Left colon (tissue), 2 donors: ENCODE measurements at regions not wholly inside any gene's neighbourhood (a gene's known extent, or its start where the extent isn't known, plus 50 kb on each side); places are given as distances from the start of the nearest gene placed in this dataset.

Experiments used
- ATAC-seq: fragments of 200-7000 bp; cut with Tn5 transposase; one replicate; pipeline ENCODE4 v1.9.1; 2020; ENCODE audit warnings: mild to moderate bottlenecking, moderate library complexity
- DNase-seq, 2 donors: peaks; one replicate each; pipeline ENCODE4 v3.0.0-alpha.2; 2020
- intact Hi-C, 2 donors: fragments of 100-400 bp; cut with DNase I in 1 of 2; cut with micrococcal nuclease in 1 of 2; formaldehyde crosslinking; loops; one replicate each; pipeline versions ENCODE4 v1.11.2 to v1.14.0; 2022; cut with DNase I, micrococcal nuclease
- donor health status: DM: no; HTN: no; CAD: no.
- donor health status: DM: yes; HTN: yes; CAD: no.

GRCh38 chr3:106811376-106811775 is 565.9 kb upstream of the CCDC54 start:
- ATAC-seq (no peak), DNase-seq (no peak)
- intact Hi-C loops, result no loop called here

GRCh38 chr3:106813742-106814141 is 563.5 kb upstream of the CCDC54 start:
- intact Hi-C loops, result no loop called here
- DNase-seq, result no peak
- ATAC-seq, result no peak

DNA sequence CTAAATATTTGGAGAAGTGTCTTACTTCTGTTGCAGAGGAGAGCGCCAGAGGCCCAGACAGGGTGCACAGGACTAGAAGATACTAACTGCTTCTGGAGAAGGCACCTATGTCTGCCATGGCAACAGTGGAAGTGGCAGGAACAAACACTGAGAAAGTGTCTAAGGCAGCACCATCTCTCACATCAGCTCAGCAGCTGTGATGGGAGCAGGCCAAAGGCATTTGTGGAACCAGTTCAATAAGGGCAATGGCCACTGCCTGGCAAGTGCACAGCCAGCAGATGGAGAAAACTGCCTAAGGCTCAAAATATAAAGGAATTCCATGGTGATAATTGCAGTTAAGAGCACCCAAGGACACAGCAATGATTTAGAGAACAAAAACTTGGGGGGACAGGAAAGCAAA is 563.0 kb upstream of the CCDC54 start:
- intact Hi-C loops, result no loop called here
- ATAC-seq (no peak), DNase-seq (no peak)

GRCh38 chr3:106816838-106817237 is 560.4 kb upstream of the CCDC54 start:
- no peak for DNase-seq
- intact Hi-C loops, result no loop called here
- ATAC-seq, result no peak

DNA sequence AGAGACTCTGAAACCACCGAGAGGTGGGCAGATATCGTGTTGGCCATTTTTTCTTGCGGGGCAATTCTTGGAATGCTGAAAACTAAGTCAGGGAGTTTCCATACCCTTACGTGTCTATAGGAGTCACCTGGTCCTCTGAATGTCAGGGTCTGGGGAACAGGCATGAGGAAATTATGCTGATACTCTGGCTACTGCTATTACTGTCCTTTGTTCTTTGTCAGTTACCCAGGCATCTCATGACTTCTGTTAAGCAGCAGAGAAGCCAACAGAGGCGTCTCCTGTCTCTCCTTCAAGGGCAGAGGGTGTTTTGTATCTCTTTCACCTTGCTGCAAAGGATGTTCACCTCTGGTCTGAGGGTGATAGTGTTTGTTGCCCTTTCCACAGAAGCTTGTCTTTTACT is 559.5 kb upstream of the CCDC54 start:
- DNase-seq (no peak), ATAC-seq (no peak)
- intact Hi-C loops, result no loop called here

- intact Hi-C loops, result no loop called here
- DNase-seq (no peak), ATAC-seq (no peak)
These were observed 557.8 kb upstream of the CCDC54 start for GRCh38 chr3:106819440-106819839.

GRCh38 chr3:106820726-106821362 is 556.4 kb upstream of the CCDC54 start:
- no peak for DNase-seq
- ATAC-seq, result no peak
- intact Hi-C loops, result no loop called here

DNA sequence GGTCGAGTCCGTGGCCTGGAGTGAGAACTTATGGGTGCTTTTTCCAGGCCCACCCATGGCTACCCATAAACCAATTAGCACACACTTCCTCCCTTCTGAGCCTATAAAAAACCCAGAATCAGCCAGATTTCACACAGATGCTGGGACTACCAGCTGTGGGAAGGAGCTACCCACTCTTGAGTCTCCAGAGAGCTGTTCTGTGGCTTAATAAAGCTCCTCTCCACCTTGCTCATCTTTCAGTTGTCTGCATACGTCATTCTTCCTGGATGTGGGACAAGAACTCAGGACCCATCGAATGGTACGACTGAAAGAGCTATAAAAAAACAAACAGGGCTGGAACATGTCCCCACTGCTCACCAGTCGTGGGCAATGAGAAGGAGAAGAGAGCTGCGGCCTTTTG is 555.4 kb upstream of the CCDC54 start:
- ATAC-seq, result no peak
- DNase-seq, result no peak
- intact Hi-C loops, result no loop called here

GRCh38 chr3:106822204-106822603 is 555.0 kb upstream of the CCDC54 start:
- intact Hi-C loops, result no loop called here
- ATAC-seq (no peak), DNase-seq (no peak)

DNA sequence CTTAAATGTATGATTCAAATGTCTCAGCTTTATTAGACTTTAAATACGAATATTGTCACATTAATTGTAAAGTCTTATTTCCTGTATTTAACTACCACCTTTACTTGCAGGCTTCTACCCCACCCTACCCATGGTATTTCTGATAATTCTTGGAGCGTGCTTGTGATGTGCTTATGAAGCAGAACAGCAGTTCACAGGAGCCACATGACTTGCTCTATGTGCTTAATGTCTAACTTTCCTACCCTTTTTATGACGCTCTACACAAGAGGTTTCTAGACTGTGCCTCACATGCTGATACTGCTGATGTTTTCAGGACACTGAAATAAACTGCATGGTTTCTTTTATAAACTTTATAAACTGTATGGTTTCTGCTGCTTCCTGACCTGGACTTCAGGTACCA is 553.5 kb upstream of the CCDC54 start:
- no peak for ATAC-seq
- no peak for DNase-seq
- intact Hi-C loops, result no loop called here

DNA sequence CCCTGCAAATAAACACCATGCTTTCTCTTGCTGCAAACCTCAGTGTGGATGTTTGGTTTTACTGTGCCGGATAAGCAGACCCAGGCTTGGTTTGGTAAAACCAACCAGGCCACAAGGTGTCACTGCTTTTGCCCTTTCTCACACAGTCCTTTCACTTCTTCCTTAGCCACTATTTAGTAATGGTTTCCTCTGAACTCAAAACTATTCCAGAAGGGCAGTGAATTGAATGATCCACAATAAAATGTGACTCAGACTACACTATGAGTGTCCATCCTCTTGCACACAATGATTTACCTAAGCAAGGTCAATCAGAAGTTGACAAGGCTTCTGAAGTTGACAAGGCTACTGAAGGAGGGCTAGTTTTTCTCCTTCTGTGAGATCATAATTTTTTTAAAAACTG is 552.4 kb upstream of the CCDC54 start:
- intact Hi-C loops, result no loop called here
- ATAC-seq (no peak), DNase-seq (no peak)

DNA sequence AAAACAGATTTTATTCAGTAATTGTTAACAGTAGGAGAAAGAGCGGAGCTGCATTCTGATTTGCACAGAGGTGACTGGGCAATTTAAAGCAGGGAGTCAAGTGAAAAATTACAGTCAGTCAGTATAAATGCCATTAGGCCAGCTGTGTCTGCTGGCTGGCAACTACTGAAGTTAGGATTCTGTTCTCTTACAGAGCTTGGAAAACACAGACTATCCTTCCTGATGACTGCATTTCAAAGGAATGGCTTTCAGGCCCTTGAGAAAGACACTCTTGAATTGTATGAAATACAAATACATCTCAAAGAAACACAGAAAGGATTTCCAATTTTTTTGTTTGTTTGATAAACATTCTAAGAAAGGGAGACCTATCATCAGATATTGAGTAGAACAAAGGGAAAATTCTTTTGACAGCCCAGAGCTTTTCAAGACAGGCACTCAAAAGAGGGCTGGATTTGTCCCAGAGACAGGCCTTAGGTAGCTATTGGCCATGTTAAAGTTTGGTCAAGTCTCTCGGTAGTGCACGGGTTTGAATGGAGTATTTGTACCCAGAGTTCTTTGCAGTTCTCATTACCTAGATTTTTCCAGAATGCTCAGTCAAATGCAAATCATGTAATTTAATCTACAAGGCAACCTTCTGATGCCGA is 551.2 kb upstream of the CCDC54 start:
- intact Hi-C loops, result no loop called here
- ATAC-seq, result no peak
- no peak for DNase-seq

DNA sequence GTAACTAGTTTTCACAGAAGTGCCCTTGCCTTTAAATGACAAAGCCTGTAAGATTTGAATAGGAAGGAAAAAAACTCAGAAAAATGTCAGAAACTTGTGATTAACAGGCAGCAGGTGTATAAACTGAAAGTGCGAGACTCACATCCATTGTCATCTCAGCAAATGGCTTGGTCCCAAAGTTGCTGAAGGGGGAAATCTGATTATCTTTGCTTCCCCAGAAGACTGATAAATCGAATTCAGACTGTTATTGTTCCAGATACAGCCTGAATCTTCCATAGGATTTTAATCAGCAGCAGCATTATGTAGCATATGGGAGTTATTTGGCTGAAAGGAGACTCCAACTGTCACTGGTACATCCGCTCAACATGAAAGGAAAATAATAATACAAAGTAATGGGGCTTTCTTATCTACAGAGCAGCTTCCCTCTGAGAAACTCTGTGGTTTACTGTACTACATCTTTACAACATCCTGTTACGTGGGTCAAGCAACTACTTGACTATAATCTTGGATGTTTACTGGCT is 550.4 kb upstream of the CCDC54 start:
- no peak for ATAC-seq
- no peak for DNase-seq
- intact Hi-C loops, result no loop called here

DNA sequence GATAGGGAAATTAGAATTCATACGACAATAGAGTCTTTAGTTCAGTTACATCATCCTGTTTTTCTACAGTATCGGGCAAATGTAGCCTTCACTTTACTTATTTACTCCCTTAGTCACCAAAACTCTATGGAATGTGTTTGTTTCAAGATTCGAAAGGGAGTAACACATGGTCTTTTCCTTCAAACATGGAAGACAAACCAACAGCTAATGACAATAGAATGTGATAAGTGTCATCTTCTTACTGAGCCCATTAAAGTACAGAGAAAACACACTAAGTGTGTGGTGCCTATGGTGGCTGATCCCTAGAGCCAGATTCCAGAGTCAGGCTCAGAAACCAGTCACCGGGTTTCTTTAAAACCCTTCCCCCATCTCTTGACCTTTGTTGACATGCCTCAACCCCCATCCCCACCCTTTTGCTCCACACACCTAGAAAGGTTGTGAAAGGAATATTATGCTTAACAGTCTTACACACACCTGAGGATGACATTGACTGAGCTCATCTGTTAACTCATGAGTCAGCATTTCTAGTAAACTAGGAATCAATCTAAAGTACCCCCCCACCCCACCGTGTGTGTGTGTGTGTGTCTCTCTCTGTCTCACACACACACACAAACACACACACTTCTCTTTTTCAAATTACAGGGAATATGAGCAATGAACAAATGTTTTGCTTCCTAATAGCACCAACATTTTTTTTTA is 549.6 kb upstream of the CCDC54 start:
- ATAC-seq (no peak), DNase-seq (no peak)
- intact Hi-C loops, result no loop called here

DNA sequence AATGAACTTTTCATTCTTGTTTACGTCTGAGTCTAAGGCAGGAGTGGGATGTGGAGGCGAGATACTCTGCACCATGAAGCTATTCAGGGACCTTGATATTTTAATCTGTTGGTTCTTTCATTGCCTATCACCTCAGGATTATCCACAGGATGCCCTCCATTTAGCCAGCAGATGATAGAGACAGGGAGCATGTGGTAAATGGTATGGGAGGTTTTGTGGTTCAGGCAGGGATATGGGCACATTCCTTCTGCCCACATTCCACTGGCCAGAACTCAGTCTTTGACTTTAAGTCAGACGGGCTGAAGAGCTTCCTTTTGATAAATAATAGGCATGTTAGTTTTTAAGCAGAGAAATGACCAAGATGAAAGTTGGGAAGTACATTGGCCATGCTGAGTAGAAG is 548.0 kb upstream of the CCDC54 start:
- intact Hi-C loops, result no loop called here

DNA sequence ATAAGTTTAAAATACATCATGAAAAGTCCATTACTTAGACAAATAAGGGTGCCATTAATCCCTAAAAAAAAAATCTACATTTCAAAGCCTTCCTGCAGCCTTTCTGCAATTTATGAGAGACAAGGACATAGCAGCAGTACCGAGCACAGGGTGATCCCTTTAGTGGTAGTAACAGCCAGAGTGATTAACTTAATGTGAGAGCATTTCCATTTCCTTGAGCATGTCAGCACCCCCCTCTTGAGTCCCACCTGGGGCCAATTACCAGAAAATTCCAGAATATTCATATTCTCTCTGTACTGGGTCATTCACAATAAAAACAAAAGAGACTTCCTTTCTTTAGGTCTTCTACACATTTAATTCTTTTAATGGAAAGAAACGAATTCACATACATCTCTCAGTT is 546.9 kb upstream of the CCDC54 start:
- DNase-seq (no peak), ATAC-seq (no peak)
- intact Hi-C loops, result no loop called here

More for the DNA sequence above, 548.0 kb upstream of the CCDC54 start:
- ATAC-seq, result no peak
- DNase-seq, result no peak

GRCh38 chr3:106836906-106837305 is 540.3 kb upstream of the CCDC54 start:
- intact Hi-C loops, result no loop called here
- DNase-seq (no peak), ATAC-seq (no peak)

- ATAC-seq (no peak), DNase-seq (no peak)
- intact Hi-C loops, result no loop called here
These were observed 539.6 kb upstream of the CCDC54 start for GRCh38 chr3:106837616-106838015.

GRCh38 chr3:106839576-106840280 is 537.5 kb upstream of the CCDC54 start:
- DNase-seq (no peak), ATAC-seq (no peak)
- intact Hi-C loops, result no loop called here

DNA sequence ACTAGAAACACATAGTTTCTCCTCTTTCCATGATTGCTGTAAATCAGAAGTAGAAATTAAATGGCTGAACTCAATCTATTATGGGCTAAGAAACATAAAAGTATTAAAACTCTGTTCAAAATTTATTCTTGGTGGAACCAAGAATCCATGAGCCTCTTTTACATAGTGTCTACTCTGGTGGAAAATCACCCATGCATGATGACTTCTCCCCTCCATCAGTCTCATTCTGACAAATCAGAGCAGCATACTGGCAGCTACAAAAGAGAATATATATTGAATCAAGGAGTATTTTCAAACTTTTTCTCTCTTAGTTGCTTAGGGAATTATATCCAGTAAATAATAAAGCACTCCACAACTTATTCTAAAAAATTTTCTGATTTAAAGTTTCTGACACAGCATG is 536.9 kb upstream of the CCDC54 start:
- ATAC-seq (no peak), DNase-seq (no peak)
- intact Hi-C loops, result no loop called here
